ENCODE measurements at regions not wholly inside any gene's neighbourhood (a gene's known extent, or its start where the extent isn't known, plus 50 kb on each side); places are given as distances from the start of the nearest gene placed in this dataset.

DNA sequence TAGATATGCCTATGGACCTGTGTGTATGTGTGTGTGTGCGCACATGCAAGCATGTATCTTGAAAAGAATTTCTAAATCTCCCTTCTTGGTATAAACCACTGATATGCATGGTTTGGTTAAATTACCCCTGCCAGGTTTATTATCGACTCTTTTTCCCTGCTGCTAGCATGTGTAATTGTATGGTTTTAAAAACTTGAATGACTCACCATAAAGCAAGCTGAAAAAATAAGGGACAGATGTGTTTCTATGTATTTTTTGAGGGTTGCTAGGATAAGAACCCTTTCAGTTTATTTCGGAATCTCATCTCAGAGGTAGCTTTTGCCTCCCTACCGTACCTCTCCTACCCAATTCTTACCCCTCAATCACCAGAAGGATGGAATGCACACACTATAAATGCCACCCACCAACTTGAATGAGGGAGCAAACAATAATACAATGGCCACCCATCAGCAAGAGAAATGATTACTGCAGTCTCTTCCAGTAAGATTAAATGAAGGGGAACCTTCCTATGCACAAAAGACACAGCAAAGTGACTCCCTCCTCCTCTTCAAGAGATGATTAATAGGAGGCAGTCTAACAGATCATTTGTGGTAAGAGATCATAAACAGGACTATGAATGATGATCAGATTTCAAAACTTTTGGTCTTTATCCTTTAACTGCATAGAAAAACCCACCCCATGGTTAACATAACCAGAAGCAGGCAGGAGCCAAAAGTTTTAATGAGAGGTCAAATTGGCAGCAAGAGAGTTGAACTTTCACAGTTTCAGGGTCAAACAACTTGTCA, 357.2 kb downstream of the SATB2 start:
- TF ChIP-seq POLR2AphosphoS5 (IDR thresholded peaks at IDR 0.05; ENCODE audit: borderline replicate concordance, low read depth, low read length) (no peak), EZH2 (IDR thresholded peaks at IDR 0.05) (no peak), FOXP2 (optimal IDR thresholded peaks at IDR 0.05; ENCODE audit: control extremely low read depth, extremely low read length, insufficient read depth) (no peak)
